DMS153 treated with DMSO at 0.1 percent for 48 hours (cell line): ENCODE measurements at regions not wholly inside any gene's neighbourhood (a gene's known extent, or its start where the extent isn't known, plus 50 kb on each side); places are given as distances from the start of the nearest gene placed in this dataset.

Source experiments
- DNase-seq: peaks from one replicate; lab custom pipeline; 2025; ENCODE audit not compliant: unreplicated experiment; lab: John Stamatoyannopoulos, UW

DNA sequence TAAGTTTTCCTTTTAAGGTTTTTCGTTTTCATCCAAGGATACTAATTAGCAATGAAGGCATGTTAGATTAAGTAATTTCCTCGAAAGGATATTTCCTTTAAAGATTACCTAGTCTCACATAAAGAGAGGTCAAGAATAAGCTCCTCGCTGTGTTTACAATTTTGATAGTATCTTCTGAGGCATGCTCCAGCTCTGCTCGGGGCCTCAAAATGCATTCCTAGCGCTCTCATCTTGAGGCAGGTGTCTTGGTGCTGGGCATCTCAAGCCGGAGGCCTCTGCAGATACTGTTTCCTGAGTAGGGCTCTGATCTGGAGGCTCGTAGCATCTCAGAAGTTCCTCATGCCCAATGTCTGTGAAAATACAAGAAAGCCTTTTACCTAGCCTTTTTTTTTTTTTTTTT, 128.6 kb upstream of the SNX19 start:
- no peak for DNase-seq

DNA sequence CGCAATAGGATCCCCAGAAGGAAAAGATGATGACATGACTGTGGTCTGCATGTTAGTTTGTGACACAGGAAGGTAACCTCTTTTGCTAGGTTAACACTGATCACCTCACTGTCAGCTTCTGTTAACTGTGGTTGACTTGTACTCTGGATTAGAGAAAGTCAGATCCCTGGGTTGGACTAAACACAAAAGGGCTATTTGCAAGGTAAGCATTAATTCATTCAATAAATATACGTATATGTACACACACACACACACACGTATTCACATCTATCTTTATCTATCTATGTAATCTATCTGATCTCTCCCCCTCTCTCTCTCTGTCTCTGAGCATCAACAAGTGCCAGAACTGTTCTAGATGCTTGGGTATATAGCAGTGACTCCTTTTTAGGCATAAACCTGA, 136.1 kb upstream of the SNX19 start:
- no peak for DNase-seq

- no peak for DNase-seq
Measured at GRCh38 chr11:131056036-131056435, 139.8 kb upstream of the SNX19 start.

DNA sequence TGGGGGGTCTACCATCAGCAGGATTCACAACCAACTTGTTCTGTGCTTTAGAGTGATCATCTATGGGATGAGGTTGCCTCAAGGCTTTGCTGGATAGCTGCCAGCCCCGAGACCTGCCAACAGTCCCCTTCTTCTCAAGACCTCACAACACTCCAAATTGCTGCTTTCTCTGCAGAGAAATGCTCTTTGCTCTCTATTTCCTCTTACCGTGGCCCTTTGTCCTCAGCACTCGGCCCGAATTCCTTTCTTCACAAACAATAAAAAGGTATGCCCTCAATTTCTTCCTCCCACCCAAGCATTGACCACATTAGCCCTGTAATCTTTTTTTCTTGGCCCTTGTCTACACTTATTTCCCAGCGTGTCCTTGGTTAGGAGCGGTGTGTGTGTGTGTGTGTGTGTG, 147.4 kb upstream of the SNX19 start:
- no peak for DNase-seq

DNA sequence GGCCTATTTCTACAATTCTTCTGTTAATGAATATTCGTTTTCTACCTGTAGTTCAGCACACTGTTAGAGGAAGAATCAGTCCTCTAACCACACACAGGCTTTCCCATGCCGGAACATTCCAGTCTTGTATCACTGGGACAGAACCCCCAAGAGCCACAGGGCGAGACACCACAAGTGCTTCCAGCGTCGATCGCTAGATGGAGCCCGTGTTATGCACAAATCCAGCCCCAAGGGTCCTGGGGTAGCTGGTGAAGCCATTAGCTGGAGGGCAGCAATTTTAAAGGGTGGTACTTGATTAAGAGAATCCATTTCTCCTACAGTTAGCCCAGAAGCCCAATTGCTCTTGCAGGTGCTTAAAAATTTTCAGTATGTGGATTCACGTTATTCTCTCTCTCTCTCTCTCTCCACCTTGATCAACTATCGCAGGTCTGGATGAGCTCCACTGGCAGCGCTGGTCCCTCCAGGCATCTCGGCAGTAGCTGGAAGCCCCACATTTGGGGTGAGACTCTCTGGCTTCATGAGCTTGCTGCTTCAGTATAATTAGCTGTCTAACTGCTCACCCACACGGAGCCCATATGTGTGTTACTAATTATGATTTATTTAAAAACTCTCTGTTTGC, 148.2 kb upstream of the SNX19 start:
- DNase-seq = no peak

GRCh38 chr11:131065435-131066413, 149.4 kb upstream of the SNX19 start:
- no peak for DNase-seq

GRCh38 chr11:131066551-131066950, 150.3 kb upstream of the SNX19 start:
- no peak for DNase-seq

GRCh38 chr11:131070365-131070764, 154.1 kb upstream of the SNX19 start:
- DNase-seq = no peak

DNA sequence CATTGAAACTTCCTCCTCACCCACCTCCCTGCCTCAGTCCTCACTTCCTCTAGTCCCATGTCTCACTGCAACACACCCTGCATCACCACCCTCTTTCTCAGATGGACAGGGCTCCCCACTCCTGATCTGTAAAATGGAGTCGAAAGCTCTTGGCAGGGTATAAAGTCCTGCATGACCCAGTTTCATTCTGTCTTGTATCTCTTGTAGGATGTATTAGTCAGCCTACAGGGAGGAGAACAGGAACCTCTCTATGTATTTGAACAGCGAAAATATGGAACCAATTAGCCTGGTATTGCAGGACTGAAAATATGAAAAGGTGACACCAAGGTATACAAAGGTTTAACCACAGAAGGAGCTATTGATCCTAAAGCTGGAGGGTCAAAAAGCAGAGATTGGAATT, 156.9 kb upstream of the SNX19 start:
- DNase-seq = no peak

- no peak for DNase-seq
Measured at GRCh38 chr11:131074573-131074972, 158.3 kb upstream of the SNX19 start.

- no peak for DNase-seq
Measured at GRCh38 chr11:131077340-131077739, 161.1 kb upstream of the SNX19 start.

- no peak for DNase-seq
Measured at GRCh38 chr11:131079036-131079435, 162.8 kb upstream of the SNX19 start.

- DNase-seq = no peak
Measured at GRCh38 chr11:131089727-131090245, 173.5 kb upstream of the SNX19 start.

GRCh38 chr11:131092469-131092868, 176.2 kb upstream of the SNX19 start:
- DNase-seq = no peak

DNA sequence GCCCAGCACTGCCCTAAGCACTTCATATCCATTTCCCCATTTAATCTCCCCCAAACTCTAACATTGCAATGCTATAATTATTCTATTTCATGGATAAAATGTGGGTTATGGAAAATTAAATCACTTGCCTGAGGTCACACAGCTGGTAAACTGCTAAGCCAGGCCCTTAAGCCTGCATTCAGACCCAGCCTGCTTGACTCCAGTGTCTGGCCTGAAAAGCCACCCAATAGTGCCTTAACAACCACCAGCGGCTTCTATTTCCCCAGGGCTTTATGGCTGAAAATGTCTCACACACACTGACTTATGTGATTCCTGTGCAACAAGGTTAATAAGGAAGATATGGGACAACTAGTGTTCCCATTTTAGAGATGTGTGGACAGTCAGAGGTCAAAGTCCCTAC, 178.5 kb upstream of the SNX19 start:
- DNase-seq = no peak

- no peak for DNase-seq
Measured at GRCh38 chr11:131095511-131096185, 179.4 kb upstream of the SNX19 start.

DNA sequence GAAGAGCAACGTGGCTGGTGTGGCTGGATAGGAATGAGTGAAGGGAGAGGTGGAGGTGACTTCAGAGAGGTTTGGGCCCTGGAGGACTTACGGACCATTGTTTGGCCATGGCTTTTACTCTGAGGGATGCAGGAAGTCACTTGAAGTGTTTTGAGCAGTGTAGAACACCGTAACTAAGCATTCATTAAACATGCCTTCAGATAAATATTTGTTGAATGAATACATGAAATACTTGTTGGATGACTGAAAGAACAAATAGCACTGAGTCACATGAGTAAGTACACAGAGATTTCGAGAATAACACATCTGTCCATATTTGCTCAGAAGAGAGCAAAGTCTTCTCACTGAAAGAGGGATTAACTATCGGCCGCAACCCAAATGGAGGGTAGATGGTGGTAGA, 182.7 kb upstream of the SNX19 start:
- no peak for DNase-seq

- DNase-seq = no peak
Measured at GRCh38 chr11:131099746-131100145, 183.5 kb upstream of the SNX19 start.

DNA sequence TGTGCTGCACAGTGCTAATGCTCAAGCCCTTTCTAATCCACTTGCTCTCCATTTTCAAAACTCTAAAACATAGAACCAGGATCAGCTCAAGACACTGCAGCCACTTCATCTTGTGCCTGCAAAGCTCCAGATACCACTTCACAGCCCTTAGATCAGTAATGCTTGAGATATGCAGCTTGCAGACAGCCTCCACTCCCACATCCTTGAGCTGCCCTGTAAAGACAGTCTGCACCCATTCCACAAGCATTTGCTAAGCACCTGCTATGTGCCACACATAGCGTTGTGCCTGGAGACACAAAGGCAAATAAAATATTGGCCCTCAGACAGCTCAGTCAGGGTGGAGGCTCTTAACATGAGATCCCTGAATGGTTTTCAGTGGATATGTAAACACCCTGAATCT, 192.5 kb upstream of the SNX19 start:
- no peak for DNase-seq

DNA sequence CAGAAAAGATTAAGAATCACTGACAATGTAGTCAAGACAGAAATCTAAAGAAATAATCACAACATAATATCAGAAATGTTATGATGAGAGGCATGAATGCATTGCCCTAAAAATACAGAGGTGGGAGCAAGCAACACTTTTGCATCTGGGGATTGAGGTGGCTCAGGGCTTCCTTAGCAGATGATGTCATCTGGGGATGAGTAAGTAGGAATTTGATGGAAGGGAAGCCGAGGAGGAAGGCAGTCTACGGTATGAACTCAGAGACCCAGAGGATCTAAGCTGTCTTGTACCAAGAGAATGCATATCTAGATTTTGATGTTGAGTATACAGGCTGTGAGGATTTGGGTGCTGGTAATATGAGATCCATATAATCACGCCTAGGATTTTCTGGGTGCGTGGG, 193.0 kb upstream of the SNX19 start:
- no peak for DNase-seq

- no peak for DNase-seq
Measured at GRCh38 chr11:131109790-131110189, 193.5 kb upstream of the SNX19 start.

GRCh38 chr11:131111775-131112174, 195.5 kb upstream of the SNX19 start:
- no peak for DNase-seq
